H1 (cell line): ENCODE measurements at regions not wholly inside any gene's neighbourhood (a gene's known extent, or its start where the extent isn't known, plus 50 kb on each side); places are given as distances from the start of the nearest gene placed in this dataset.

Experiments
- CTCF ChIA-PET: fragments of 300-600 bp; sonication (Branson Sonifier 250); formaldehyde crosslinking; loops from one replicate; lab custom pipeline; 2021; ENCODE audit not compliant: partially characterized antibody; lab: Charles Lee
- POLR2A ChIA-PET: fragments of 300-600 bp; sonication (Branson Sonifier 250); formaldehyde crosslinking; loops from one replicate; lab custom pipeline; 2021; ENCODE audit warnings: inconsistent platforms; ENCODE audit not compliant: partially characterized antibody; lab: Charles Lee
- DNase-seq, 2 experiments: peaks; one replicate each; pipeline versions ENCODE4 v3.0.0 to v3.0.0-alpha.2; 2010 to 2022; ENCODE audit warnings: low spot score in 2 of 2, low read depth in 1 of 2, mixed read lengths in 1 of 2
- FAIRE-seq: peaks from 2 replicates; lab custom pipeline; 2011; peaks lifted over from hg19 to GRCh38; lab: Jason Lieb, UNC
- H2AFZ ChIP-seq: 2 replicates; pipeline ENCODE4 v1.8.1; 2012; ENCODE audit warnings: low read length, inconsistent platforms
- H2AK5ac ChIP-seq: 2 replicates; pipeline ENCODE4 v1.6.1; 2013; ENCODE audit warnings: low read depth, low read length
- H2BK120ac ChIP-seq: replicated peaks from 2 replicates; pipeline ENCODE3; 2013; ENCODE audit warnings: low read depth, low read length, inconsistent platforms
- H2BK12ac ChIP-seq: 2 replicates; pipeline ENCODE4 v1.6.1; 2013; ENCODE audit warnings: low read depth, low read length
- H2BK15ac ChIP-seq: 2 replicates; pipeline ENCODE4 v1.6.1; 2013; ENCODE audit warnings: low read length
- H2BK20ac ChIP-seq: 2 replicates; pipeline ENCODE4 v1.6.1; 2013; ENCODE audit warnings: low read length
- H2BK5ac ChIP-seq: 2 replicates; pipeline ENCODE4 v1.6.1; 2013; ENCODE audit warnings: low read depth, low read length
- H3K14ac ChIP-seq: 2 replicates; pipeline ENCODE4 v1.6.1; 2013; ENCODE audit warnings: inconsistent platforms; ENCODE audit not compliant: insufficient read length
- H3K18ac ChIP-seq: 2 replicates; pipeline ENCODE4 v1.6.1; 2013; ENCODE audit warnings: low read length; ENCODE audit errors: extremely low read depth
- H3K23ac ChIP-seq: 2 replicates; pipeline ENCODE4 v1.6.1; 2013; ENCODE audit warnings: inconsistent platforms; ENCODE audit not compliant: insufficient read length
- H3K23me2 ChIP-seq: 2 replicates; pipeline ENCODE4 v1.6.1; 2013; ENCODE audit warnings: low read depth, low read length
- H3K27ac ChIP-seq: 2 replicates; pipeline ENCODE4 v1.6.1; 2011; ENCODE audit warnings: low read depth, low read length, inconsistent platforms
- H3K27me3 ChIP-seq, 4 experiments: replicated peaks in 1 of 4; 1 replicate in 1 of 4; 2 replicates in 3 of 4; pipeline versions ENCODE4 v1.6.1 to v1.8.1; 2011 to 2013; ENCODE audit warnings: low read length in 3 of 4, mild to moderate bottlenecking in 3 of 4, inconsistent platforms in 2 of 4, mixed read lengths in 2 of 4, moderate library complexity in 1 of 4; ENCODE audit not compliant: control insufficient read depth in 3 of 4, insufficient read depth in 3 of 4; ENCODE audit errors: extremely low read depth in 1 of 4
- H3K36me3 ChIP-seq, 4 experiments: 2 replicates each; pipeline versions ENCODE4 v1.6.1 to v1.8.1; 2011 to 2013; ENCODE audit warnings: mild to moderate bottlenecking in 4 of 4, low read length in 3 of 4, moderate library complexity in 2 of 4, control low read depth in 1 of 4, inconsistent platforms in 1 of 4; ENCODE audit not compliant: insufficient read depth in 4 of 4, control insufficient read depth in 2 of 4
- H3K4ac ChIP-seq: replicated peaks from 2 replicates; pipeline ENCODE3; 2013; ENCODE audit warnings: low read length, low read depth, mixed read lengths, inconsistent platforms; ENCODE audit not compliant: insufficient read length
- H3K4me1 ChIP-seq, 4 experiments: replicated peaks in 1 of 4; 1 replicate in 1 of 4; 2 replicates in 3 of 4; pipeline versions ENCODE4 v1.6.1 to v1.8.1; 2011 to 2013; ENCODE audit warnings: low read length in 3 of 4, inconsistent platforms in 2 of 4, mixed read lengths in 1 of 4; ENCODE audit not compliant: insufficient read depth in 4 of 4, control insufficient read depth in 3 of 4
- H3K4me2 ChIP-seq, 2 experiments: 2 replicates each; pipeline versions ENCODE4 v1.6.1 to v1.8.1; 2011 to 2013; ENCODE audit warnings: low read depth in 2 of 2, low read length in 2 of 2, control low read depth in 1 of 2, inconsistent platforms in 1 of 2, mild to moderate bottlenecking in 1 of 2; ENCODE audit not compliant: insufficient read depth in 1 of 2
- H3K4me3 ChIP-seq, 4 experiments: fragments of 200-600, 300-600 bp in 1 of 4; sonication (generic), shearing (Covaris generic), sonication (Bioruptor Twin) in 1 of 4; 2 replicates each; pipeline versions ENCODE4 v1.5.1 to v1.8.1; 2011 to 2016; ENCODE audit warnings: low read length in 4 of 4, low read depth in 3 of 4, control low read depth in 2 of 4, inconsistent platforms in 2 of 4, mild to moderate bottlenecking in 2 of 4, mixed read lengths in 1 of 4, moderate library complexity in 1 of 4; ENCODE audit not compliant: insufficient read depth in 2 of 4; ENCODE audit errors: extremely low read depth in 1 of 4
- H3K56ac ChIP-seq: replicated peaks from 2 replicates; pipeline ENCODE3; 2013; ENCODE audit warnings: low read depth, mild to moderate bottlenecking, mixed read lengths, low read length, inconsistent platforms; ENCODE audit not compliant: insufficient read length
- H3K79me1 ChIP-seq: 2 replicates; pipeline ENCODE4 v1.6.1; 2013; ENCODE audit warnings: low read depth, low read length, control low read depth
- H3K79me2 ChIP-seq, 2 experiments: 2 replicates each; pipeline versions ENCODE4 v1.6.1 to v1.8.1; 2012 to 2013; ENCODE audit warnings: low read length in 2 of 2, mild to moderate bottlenecking in 2 of 2, inconsistent platforms in 1 of 2; ENCODE audit not compliant: insufficient read depth in 2 of 2, control insufficient read depth in 1 of 2
- H3K9ac ChIP-seq, 4 experiments: replicated peaks in 1 of 4; 1 replicate in 1 of 4; 2 replicates in 3 of 4; pipeline versions ENCODE4 v1.6.1 to v1.8.1; 2011 to 2013; ENCODE audit warnings: low read depth in 3 of 4, low read length in 3 of 4, control low read depth in 2 of 4, mild to moderate bottlenecking in 2 of 4, moderate library complexity in 2 of 4, inconsistent platforms in 1 of 4; ENCODE audit errors: extremely low read depth in 1 of 4
- H3K9me3 ChIP-seq, 2 experiments: 2 replicates each; pipeline versions ENCODE4 v1.6.1 to v1.8.1; 2012 to 2013; ENCODE audit warnings: mild to moderate bottlenecking in 2 of 2, moderate library complexity in 2 of 2, control low read depth in 1 of 2, inconsistent platforms in 1 of 2, low read depth in 1 of 2, low read length in 1 of 2, mixed read lengths in 1 of 2; ENCODE audit not compliant: insufficient read depth in 2 of 2
- H4K20me1 ChIP-seq, 2 experiments: replicated peaks in 1 of 2; 2 replicates each; pipeline versions ENCODE3 to v1.8.1; 2011 to 2013; ENCODE audit warnings: inconsistent platforms in 2 of 2, low read length in 2 of 2, mild to moderate bottlenecking in 1 of 2; ENCODE audit not compliant: insufficient read depth in 2 of 2, control insufficient read depth in 1 of 2
- H4K5ac ChIP-seq: 2 replicates; pipeline ENCODE4 v1.6.1; 2013; ENCODE audit warnings: low read length, low read depth, mixed read lengths, inconsistent platforms; ENCODE audit not compliant: insufficient read length
- H4K8ac ChIP-seq: 2 replicates; pipeline ENCODE4 v1.8.0; 2013; ENCODE audit warnings: mild to moderate bottlenecking, moderate library complexity, low read length, inconsistent platforms; ENCODE audit not compliant: insufficient read depth; ENCODE audit errors: extremely low read depth
- H4K91ac ChIP-seq: replicated peaks from 2 replicates; pipeline ENCODE3; 2013; ENCODE audit warnings: low read length, mixed read lengths, inconsistent platforms; ENCODE audit not compliant: insufficient read length
- BACH1 ChIP-seq: IDR thresholded peaks from 2 replicates; pipeline ENCODE4 v1.6.1; 2012; ENCODE audit warnings: low read length, improper control_type of control experiment
- BRCA1 ChIP-seq: IDR thresholded peaks from 2 replicates; pipeline ENCODE4 v1.6.1; 2012; ENCODE audit warnings: low read depth, low read length, improper control_type of control experiment
- CBX8 ChIP-seq: fragments of 300-800, 300-1000 bp; sonication (generic); IDR thresholded peaks from 2 replicates; pipeline ENCODE4 v1.7.1; 2016; ENCODE audit warnings: low read depth, low read length, borderline replicate concordance
- EZH2 ChIP-seq: fragments of 200-600 bp; sonication (generic); IDR thresholded peaks from 2 replicates; pipeline ENCODE4 v1.7.1; 2012; ENCODE audit warnings: low read depth, mild to moderate bottlenecking, moderate library complexity, low read length, inconsistent platforms; ENCODE audit not compliant: severe bottlenecking
- RAD21 ChIP-seq, 2 experiments: IDR thresholded peaks in 1 of 2; conservative IDR thresholded peaks in 1 of 2; 2 replicates each; pipeline ENCODE4 v1.6.1; 2011; ENCODE audit warnings: low read depth in 2 of 2, low read length in 2 of 2, improper control_type of control experiment in 1 of 2, inconsistent platforms in 1 of 2, mild to moderate bottlenecking in 1 of 2, moderate library complexity in 1 of 2
- RXRA ChIP-seq: IDR thresholded peaks from 2 replicates; pipeline ENCODE4 v1.6.1; 2011; ENCODE audit warnings: low read depth, mild to moderate bottlenecking, low read length, moderate library complexity; ENCODE audit not compliant: insufficient read depth
- SP1 ChIP-seq: IDR thresholded peaks from 2 replicates; pipeline ENCODE4 v1.6.1; 2011; ENCODE audit warnings: low read depth, low read length
- SP4 ChIP-seq: IDR thresholded peaks from 2 replicates; pipeline ENCODE4 v1.6.1; 2012; ENCODE audit warnings: low read length, inconsistent platforms
- TEAD4 ChIP-seq: IDR thresholded peaks from 2 replicates; pipeline ENCODE4 v1.6.1; 2012; ENCODE audit warnings: low read depth, low read length, inconsistent platforms, mixed read lengths
- WGBS, 2 experiments: shearing (Covaris generic) in 1 of 2; methylation state at CpG; one replicate each; pipeline versions ENCODE4 v1.1.6 to v1.1.7; 2013 to 2015; ENCODE audit warnings: low lambda C conversion rate in 2 of 2, mixed read lengths in 2 of 2, inconsistent platforms in 1 of 2, low coverage in 1 of 2, missing lambda C conversion rate in 1 of 2; ENCODE audit not compliant: insufficient replicate concordance in 2 of 2, insufficient coverage in 1 of 2, insufficient read length in 1 of 2; ENCODE audit errors: extremely low coverage in 1 of 2, missing lambda C conversion rate in 1 of 2; 5-methylcytosine and 5-hydroxymethylcytosine counted together
- TF ChIP-seq, protein P1 (sequence below): IDR thresholded peaks from 2 replicates; pipeline ENCODE4 v1.6.1; 2012; ENCODE audit warnings: inconsistent platforms

DNA sequence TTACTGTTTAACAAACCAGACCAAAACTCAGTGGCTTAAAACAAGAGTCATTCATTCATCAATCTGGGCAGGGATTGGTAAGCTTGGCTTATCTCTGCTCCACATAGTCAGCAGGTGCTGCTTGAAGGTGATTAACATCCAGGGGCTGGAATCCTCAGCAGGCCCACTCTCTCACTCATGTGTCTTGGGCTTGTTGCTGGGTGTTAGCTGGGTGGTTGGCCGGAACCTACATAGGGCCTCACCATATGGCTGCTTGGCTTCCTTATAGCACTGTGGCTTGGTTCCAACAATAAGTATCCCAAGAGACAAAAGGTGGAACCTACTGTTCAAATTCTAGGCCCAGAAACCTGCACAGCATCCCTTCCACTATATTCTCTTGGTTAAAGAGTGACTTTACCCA is 125.0 kb downstream of the RASGEF1B start:
- H3K14ac ChIP-seq, result no peak overlapping the region
- H2AK5ac ChIP-seq, result no peak overlapping the region
- no peak overlapping the region for H2BK5ac ChIP-seq
- no peak overlapping the region for H4K8ac ChIP-seq
- H3K4me2 ChIP-seq, result no peak overlapping the region
- no peaks in the 10 kb centered on the region for H3K4me1 ChIP-seq
- H4K91ac ChIP-seq, result no peak overlapping the region
- H3K9me3 ChIP-seq, result no peaks in the 10 kb centered on the region
- H3K36me3 ChIP-seq, result no peaks in the 10 kb centered on the region
- H2BK120ac ChIP-seq, result no peak overlapping the region
- no peak overlapping the region for H2BK20ac ChIP-seq
- ChIA-PET POLR2A (no interaction called here), CTCF (interaction anchor here (1.0 to 2.3 kb wide), 4 partner anchors 9 to 277 kb away, joined by 3 to 8 read pairs (median 4); no protein-coding TSS in a partner anchor)
- H3K9ac ChIP-seq, result no peak overlapping the region
- FAIRE-seq, result no peak
- H2AFZ ChIP-seq, result no peak overlapping the region
- no peak overlapping the region for H3K56ac ChIP-seq
- H3K27me3 ChIP-seq, result no peaks in the 10 kb centered on the region; a peak in 1 of 7 replicates
- no peak overlapping the region for H3K4ac ChIP-seq
- 93% methylated on average over 1 of the region's 1 CpG; no CpG with 5 or more reads in 1 of the 2 experiments for WGBS, 2 experiments
- H3K18ac ChIP-seq, result no peak overlapping the region
- no peak overlapping the region for H3K23ac ChIP-seq
- no peak overlapping the region for H2BK12ac ChIP-seq
- no peak for DNase-seq
- H4K5ac ChIP-seq, result no peak overlapping the region
- H3K23me2 ChIP-seq, result no peaks in the 10 kb centered on the region
- no peak overlapping the region for H3K27ac ChIP-seq
- H3K79me2 ChIP-seq, result no peaks in the 10 kb centered on the region
- no peaks in the 10 kb centered on the region for H4K20me1 ChIP-seq
- H2BK15ac ChIP-seq, result no peak overlapping the region
- no peaks in the 10 kb centered on the region for H3K79me1 ChIP-seq
- no peak overlapping the region for H3K4me3 ChIP-seq
- TF ChIP-seq RAD21 (IDR thresholded peaks at IDR 0.05 in 1 of 2, conservative IDR thresholded peaks at IDR 0.05 in 1 of 2; ENCODE audit: low read depth in 2 of 2, low read length in 2 of 2) (no peak), CBX8 (no peak), SP1 (no peak), BACH1 (no peak), TEAD4 (no peak), EZH2 (no peak), SP4 (no peak), RXRA (no peak), BRCA1 (no peak)
- TF ChIP-seq, protein P1, sequence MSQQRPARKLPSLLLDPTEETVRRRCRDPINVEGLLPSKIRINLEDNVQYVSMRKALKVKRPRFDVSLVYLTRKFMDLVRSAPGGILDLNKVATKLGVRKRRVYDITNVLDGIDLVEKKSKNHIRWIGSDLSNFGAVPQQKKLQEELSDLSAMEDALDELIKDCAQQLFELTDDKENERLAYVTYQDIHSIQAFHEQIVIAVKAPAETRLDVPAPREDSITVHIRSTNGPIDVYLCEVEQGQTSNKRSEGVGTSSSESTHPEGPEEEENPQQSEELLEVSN, result no peak
